NCI-H146 (cell line): ENCODE measurements at regions not wholly inside any gene's neighbourhood (a gene's known extent, or its start where the extent isn't known, plus 50 kb on each side); places are given as distances from the start of the nearest gene placed in this dataset.
"Not testable (repeated sequence)": the region's sequence is repeated elsewhere in the genome, so short reads cannot be mapped to it uniquely, and the experiment has no call there.

ENCODE experiments used
- DNase-seq: peaks from one replicate; lab custom pipeline; 2025; lab: John Stamatoyannopoulos, UW

- DNase-seq = no peak
Measured at GRCh38 chr12:93080452-93080851, 151.4 kb upstream of the EEA1 start.

DNA sequence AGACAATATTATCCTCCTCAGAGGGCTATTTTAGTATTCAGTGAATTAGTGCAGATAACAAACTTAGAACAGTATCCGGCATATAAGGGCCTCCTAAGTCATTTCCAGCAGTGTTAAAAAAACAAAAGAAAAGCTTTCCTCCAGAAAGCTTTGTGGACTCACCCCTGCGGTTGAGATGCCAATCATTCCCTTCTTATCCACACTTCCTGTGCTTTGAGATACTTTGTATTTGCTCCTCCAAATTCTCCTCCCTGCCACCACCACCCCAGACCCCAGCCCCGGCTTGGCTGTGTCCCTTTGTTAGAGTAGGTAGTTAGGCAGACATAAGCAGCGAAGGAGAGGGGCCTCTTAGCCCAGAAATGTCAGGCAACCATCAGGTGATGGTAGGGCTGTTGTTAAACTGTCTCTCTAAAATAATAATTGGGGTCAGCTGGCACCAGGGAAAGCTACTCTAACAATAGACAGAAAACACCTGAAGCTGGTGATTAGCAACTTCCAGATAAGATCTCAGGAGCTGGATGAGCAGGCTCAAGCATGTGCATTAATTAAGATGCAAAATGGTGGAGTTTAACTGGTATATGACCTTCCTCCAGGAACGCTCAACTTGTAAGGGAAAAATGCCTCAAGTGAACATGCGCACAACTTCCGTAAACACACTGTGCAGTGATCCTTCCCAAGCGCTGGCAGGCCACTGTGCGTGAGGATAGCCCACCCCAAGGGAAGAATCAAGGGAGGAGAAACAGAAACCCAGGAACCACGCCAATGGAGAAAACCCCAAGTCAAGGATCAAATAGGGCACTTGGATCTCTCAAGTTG is 152.1 kb upstream of the EEA1 start:
- no peak for DNase-seq

DNA sequence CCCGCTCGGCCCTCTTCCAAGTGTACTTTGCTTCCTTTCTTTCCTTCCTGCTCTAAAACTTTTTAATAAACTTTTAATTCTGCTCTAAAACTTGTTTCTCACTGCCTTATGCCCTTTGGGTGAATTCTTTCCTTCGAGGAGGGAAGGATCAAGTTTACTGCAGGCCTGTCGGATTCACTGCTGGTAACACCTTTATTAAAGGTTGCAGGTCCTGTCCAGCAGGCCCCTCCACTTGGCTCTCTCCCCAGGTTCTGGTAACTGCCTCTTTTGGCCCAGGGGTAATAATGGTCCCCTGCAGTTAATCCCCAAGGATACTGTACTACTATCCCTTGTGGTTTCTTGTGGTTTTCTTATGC is 152.7 kb upstream of the EEA1 start:
- no peak for DNase-seq

DNA sequence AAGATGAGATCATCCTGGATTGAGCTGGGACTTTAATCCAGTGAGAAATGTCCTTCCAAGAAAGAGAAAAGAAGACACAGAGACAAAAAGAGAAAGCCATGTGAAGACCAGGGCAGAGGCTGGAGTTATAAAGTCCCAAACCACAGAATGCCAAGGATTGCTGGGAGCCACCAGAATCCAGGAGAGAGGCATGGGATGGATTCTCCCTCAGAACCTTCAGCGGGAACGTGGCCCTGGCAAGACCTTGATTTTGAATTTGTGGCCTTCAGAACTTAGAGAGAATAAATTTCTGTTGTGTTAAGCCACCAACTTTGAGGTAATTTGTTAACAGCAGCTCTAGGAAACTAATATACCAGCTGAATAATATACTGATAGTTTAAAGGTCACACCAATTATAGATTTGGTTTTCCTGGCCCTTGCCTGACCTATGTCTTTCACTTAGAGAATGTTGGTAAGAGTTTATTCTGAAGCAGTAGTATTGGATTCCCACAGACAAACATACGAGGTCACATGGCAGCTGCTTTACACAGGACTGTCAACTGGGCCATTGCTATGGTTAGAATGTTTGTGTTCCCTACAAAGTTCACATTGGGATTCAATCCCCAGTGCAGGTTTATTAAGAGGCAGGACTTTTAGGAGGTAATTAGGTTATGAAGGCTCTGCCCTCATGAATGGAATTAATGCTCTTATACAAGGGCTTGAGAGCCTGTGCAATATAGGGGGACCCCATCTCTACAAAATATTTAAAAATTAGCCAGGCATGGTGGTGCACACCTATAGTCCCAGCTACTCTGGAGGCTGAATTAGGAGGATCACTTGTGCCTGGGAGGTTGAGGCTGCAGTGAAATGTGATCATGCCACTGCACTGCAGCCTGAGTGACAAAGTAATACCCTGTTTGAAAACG is 156.5 kb upstream of the EEA1 start:
- DNase-seq = no peak

DNA sequence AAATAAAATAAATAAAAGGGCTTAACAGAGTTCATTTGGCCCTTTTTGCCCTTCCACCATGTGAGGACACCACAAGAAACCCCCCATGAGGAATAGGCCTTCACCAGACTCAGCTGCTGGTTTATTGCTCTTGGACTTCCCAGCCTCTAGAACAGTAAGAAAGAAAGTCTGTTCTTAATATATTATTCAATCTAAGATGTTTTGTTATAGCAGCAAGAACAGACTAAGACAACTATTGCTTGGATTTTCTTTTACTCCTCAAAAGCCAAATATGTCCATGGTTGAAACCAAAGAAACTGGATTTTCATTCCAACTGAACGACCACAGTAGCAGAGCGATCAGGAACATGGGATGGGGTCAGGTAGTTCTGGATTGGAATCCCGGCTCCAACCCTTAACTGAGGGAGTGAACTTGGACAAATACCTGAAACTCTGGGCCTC is 157.2 kb upstream of the EEA1 start:
- no peak for DNase-seq

- DNase-seq = no peak
Measured at GRCh38 chr12:93087840-93088610, 158.9 kb upstream of the EEA1 start.

DNA sequence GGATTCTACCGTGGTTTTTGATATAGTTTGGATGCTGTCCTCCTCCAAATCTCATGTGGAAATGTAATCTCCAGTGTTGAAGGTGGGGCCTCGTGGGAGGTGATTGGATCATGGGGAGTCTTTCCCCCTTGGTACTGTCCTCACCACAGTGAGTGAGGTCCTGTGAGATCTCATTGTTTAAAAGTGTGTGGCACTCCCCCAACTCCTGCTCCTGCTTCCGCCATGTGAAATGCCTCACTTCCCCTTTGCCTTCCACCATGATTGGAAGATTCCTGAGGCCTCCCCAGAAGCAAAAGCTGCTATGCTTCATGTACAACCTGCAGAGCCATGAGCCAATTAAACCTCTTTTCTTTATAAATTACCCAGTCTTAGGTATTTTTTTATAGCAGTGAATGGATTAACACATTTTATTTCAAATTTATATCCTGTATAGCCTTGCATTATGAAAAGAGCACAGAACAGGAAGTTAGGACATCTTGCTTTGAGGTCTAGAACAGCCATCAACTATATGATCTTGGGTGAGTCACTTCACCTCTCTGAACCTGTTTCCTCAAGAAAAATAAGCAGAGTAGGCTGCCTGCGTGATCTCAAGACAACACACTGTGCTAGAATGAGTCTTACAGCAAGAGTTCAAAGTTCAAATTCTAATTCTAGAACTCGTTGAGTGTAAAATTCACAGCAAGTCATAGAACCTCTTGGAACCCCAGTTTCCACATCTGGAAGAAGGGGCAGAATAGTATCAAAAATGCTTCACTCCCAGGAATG is 160.9 kb upstream of the EEA1 start:
- no peak for DNase-seq

- no peak for DNase-seq
Measured at GRCh38 chr12:93090731-93091172, 161.7 kb upstream of the EEA1 start.

GRCh38 chr12:93091886-93092648 is 163.0 kb upstream of the EEA1 start:
- no peak for DNase-seq

GRCh38 chr12:93092649-93092945 is 163.5 kb upstream of the EEA1 start:
- DNase-seq = no peak

DNA sequence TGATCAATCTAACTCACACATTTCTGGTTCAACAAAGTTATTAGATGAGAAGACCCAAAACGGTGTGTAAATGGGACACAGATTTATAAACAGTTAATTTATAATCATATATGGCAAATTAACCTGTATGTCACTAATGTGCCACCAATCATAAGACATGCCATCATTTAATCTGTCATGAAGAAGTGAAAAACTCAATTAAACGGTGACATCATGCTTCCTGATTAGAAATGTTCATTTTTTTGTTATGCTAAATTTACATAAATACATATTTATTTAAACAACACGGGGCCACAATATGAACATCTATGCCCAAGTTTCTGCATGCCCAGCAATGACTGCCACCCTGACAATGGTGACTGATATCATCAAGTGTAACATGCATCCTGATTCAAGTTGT is 164.1 kb upstream of the EEA1 start:
- no peak for DNase-seq

- not testable (repeated sequence) for DNase-seq
Measured at GRCh38 chr12:93094222-93094621, 165.1 kb upstream of the EEA1 start.

- no peak for DNase-seq
Measured at GRCh38 chr12:93094988-93095737, 166.1 kb upstream of the EEA1 start.

- no peak for DNase-seq
Measured at GRCh38 chr12:93097417-93097816, 168.3 kb upstream of the EEA1 start.

- DNase-seq = peak; percentile 51
Measured at GRCh38 chr12:93098077-93098476, 169.0 kb upstream of the EEA1 start.

DNA sequence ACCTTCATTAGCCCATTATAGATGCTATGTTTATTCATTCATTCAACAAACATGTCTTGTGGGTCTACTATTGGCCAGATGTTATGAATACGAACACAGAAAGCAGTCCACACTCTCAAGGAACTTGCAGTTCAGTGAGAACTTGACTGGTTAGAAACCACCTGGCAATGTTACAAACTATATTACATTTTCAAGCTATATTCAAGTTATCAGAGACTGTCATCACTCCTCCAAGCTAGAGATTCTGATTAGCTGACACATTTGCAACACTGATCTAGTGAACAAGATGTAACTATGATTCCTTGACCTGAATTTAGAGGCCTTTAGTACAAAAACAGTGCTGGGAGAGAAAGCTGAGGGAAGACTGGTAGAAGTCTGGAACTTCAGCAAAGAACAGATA is 170.7 kb upstream of the EEA1 start:
- DNase-seq = no peak

DNA sequence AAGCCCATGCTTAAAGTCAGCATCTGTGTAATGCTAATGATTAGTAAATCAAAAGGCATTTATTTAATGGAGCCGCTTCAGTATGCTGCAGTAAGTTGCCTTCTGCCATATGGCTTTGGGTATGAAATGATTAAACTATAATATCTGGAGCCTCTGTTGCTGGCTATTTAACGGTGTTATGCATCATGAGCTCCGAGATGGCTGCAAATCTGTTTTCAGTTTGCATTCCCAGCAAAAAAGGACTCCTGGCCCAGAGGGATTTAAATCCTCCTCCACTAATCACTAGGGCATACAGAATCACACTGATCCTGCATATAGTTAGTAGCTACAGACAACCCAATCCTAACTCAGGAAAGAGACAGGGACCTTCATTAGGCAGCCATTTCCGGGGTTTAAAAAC is 171.5 kb upstream of the EEA1 start:
- no peak for DNase-seq

- no peak for DNase-seq
Measured at GRCh38 chr12:93101367-93101766, 172.3 kb upstream of the EEA1 start.

DNA sequence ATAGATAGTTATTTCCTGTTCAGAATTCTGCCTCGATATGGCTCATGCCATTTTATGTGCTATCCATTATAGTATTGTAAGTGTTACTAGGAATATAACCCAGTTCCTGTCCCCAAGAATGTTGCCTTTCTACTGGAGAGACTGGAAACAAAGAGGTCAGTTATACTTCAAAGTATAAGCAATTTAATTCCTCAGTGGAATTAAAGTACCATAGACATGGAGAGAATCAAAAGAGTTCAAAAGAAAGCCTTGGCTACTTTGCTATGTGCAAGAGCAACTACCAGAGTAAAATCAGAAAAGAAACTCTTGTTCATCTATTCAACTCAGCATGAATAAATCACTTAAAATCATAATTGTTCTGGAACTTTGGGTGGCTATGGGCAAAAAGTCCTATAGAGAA is 173.2 kb upstream of the EEA1 start:
- DNase-seq = no peak

- no peak for DNase-seq
Measured at GRCh38 chr12:93102744-93103143, 173.6 kb upstream of the EEA1 start.
